Stimulated activated CD4-positive, alpha-beta T cell treated with anti-CD3 and anti-CD28 coated beads, Interleukin-15, amount 100 ng/mL, for 1 hour (primary cell): ENCODE measurements at regions not wholly inside any gene's neighbourhood (a gene's known extent, or its start where the extent isn't known, plus 50 kb on each side); places are given as distances from the start of the nearest gene placed in this dataset.
A peak's percentile ranks its signal among the peaks of the same experiment; 100 is the strongest.

Source experiments
- DNase-seq, 2 donors: peaks; one replicate each; pipeline ENCODE4 v3.0.0-alpha.2; 2020; ENCODE audit warnings: low read depth in 1 of 2, low spot score in 1 of 2

DNA sequence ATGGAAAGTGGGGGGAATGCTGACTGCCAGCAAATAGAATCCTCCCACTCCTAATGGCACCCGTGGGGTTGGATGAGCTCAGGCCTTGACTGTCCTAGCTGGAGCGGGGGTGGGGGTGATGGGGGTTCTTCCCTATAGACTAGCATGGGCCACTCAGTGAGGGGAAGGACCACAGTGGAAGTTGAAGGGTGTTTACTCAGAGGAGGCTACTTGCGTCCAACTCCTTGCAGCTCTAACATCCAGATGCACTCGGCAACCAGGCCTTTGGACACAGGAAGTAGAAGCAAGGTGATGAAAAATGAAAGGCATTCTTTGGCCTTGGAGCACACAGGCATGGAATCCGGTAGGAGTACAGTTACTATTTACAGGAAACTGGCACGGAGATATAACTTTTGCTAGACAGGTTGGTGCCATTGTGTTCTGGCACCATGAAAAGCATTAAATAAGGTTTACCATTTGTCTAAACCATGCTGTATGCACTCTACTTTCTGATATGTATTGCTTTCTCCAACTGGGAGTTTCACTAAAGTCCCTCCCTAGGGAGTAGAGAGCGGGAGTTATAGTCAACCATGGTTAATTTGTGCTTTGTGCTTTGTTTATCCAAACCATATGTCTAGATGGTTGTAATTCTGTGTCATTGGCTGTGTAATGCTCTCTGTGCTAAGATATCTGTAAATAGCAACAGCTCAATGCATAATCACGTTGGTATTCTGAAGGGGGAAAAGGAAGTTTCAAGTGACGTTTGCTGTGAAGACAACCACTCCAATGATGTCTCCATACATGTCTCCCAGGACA lies 125.3 kb downstream of the TSHZ3 start:
- no peak for DNase-seq

DNA sequence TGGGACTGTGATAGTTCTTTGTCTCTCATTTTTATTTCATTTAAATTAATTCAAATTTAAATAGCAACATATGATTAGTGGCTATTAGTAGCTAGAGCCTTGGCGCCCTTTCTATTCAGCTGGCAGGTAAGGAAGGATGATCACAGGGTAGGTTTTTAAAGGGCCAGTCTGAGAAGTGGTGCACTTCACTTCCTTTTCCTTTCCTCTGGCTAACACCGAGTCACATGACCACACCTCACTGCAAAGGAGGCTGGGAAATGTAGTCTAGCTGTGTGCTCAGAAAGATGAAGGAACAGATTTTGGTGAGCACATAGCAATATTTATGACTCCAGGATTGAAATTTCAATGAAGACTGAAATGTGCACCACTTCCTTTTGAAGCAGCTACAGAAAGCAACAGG lies 128.7 kb downstream of the TSHZ3 start:
- no peak for DNase-seq

DNA sequence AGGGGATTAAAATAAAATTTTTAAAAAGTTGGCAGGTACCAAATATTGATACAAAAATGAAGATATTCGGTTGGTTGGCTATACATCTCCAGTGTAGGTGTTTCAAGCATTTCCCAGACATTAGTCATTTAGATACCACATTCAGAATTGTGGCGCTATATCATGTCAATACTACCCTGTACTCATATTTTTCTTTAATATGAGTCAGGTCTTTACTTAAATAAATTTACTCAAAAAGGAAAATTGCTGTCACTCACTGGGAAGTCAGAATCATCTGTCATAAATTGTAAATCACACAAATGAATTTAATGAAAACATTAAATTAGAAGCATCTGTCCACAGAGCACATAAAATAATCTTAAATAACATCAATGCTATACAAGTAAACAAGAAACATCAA lies 134.2 kb downstream of the TSHZ3 start:
- no peak for DNase-seq

DNA sequence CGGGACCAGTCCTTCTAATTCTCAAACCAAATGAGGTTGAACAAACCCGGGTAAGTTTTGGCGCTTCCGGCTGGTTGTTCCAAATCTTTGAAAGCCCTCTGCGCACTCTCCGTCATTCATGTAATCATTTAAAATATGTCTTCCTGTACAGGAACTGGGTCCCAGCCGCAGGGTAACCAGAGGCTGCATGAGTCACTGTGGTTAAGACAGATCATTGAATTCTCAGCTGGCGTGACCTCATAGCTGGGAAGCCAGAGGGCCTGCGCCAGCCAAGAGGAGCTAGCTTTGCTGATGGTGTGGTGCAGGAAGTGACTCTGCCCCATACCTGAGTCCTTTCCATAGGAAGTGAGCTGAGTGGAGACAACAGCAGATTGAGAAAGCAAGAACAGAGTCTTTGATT lies 135.2 kb downstream of the TSHZ3 start:
- DNase-seq = peak; percentile 58 to 69

DNA sequence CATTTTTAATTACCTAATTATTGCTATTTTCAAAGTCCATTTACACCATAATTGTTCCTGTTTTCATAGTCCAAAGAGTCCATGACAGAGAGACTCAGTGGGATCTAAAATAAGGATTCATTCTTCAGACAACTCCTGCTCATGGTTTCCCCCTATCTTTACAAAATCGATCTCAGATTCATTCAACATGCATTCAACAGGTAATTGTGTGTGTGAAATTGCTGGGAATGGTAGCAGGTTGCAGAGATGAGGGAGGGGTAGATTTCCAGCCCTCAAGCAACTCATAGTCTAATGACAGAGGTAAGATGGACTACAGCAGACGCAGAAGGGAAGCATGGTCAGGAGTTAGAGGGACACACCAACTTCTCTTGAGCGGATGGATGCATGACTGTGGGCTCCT lies 138.1 kb downstream of the TSHZ3 start:
- DNase-seq = no peak

DNA sequence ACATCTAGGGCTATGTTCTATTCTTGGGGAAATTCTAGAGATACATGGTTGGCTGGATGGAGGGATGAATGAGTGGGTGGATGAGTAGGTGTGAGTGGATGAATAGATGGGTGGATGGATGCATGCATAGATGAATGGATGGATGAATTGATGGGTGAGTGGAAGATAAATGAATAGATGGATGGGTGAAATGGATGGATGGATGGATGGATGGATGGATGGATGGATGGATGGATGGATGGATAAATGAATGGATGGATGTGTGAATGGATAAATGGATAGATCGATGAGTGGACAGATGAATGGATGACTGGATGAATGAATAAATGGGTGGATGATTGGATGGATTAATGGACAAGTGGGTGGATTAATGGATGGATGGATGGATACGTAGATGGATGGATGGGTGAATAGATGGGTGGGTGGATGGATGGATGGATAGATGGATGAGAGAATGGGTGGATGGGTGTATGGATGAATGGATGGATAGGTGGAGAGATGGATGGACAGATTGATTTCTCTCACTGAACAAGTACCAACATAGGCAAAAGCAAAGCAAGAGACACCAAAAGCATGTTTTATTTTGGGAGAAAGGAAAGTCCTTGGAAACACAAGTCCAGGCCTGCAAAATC lies 143.2 kb downstream of the TSHZ3 start:
- DNase-seq = no peak

DNA sequence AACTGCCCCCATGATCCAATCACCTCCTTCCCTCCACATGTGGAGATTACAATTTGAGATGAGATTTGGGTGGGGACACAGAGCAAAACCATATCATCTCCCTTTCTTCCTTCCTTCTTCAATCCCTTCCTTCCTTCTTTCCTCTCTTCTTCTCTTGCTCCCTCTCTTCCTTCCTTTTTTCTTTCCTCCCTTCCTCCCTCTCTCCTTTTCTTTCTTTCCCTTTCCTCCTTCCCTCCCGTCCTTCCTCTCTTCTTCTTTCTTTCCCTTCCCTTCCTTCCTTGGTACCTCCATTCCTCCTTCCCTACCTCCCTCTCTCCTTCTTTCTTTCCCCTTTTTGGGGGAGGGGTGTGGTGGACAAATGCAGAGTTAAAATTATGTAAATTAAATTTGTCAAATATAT lies 145.1 kb downstream of the TSHZ3 start:
- no peak for DNase-seq

DNA sequence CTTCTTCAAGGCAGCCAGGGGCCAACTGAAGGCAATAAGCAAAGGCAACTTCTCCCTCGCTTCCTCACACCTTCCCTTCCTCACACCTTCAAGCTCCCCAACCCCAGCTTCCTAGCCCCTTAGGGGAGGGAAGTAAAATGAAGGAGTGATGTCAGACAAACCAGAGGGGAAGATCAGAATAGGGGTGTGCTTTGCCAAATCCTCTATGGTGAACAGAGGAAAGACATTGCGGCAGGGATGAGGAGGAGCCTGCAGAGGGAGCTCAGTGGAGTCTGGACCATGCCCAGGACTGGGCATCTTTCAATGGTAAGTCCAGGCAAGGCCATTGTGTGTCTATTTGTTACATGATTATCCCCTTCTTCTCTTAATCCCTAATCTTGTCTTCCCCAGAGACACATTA lies 164.0 kb downstream of the TSHZ3 start:
- no peak for DNase-seq

DNA sequence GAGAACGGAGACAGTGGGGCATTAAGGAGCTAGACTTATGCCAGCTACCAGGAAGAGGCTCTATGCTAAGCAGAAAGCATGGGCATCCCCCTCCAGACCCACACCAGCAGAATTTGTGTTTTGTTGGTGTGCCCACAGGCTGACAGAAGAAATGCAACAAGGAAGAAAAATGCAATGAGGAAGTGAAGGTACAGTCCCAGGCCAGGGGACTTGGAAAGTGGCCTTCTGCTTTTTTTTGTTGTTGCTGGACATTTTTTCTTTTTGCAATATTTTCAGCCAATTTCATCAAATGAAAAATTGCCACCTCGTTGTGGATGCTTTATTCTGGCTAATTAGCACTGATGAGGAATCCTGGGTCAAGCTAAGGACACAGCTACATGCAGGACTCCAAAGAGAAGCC lies 167.7 kb downstream of the TSHZ3 start:
- DNase-seq = no peak

DNA sequence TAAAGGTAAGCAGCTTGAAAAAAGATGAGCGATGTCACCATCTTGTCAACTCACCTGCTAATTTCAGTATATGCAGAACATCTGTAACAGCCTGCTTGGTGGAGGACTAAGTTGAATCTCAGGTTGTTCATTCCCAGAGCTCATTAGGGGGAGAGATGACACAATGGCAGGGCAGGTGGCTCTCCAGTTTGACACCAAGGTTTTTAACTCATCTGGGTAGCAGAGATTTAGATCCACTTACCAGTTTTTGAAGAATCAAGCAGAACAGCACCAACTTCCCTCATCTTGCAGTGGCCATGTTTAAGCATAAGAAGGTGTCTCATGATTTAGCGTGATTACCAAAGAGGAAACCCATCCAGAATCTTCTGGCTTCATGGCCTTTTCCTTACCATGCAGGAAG lies 168.3 kb downstream of the TSHZ3 start:
- no peak for DNase-seq

DNA sequence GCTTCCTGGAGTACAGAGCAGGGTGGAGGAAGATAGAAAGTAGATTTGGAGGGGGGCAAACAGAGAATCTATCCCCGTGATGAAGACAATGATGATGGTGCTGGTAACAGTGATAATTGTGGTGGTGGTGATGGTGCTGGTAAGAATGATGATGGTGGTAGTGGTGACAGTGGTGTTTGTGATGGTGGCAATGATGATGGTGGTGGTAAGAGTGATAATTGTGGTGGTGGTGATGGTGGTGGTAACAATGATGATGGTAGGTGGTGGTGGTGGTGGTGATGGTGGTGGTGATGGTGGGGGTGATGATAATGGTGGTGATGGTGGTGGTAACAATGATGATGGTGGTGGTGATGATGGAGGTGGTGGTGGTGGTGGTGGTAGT lies 169.8 kb downstream of the TSHZ3 start:
- DNase-seq = no peak

DNA sequence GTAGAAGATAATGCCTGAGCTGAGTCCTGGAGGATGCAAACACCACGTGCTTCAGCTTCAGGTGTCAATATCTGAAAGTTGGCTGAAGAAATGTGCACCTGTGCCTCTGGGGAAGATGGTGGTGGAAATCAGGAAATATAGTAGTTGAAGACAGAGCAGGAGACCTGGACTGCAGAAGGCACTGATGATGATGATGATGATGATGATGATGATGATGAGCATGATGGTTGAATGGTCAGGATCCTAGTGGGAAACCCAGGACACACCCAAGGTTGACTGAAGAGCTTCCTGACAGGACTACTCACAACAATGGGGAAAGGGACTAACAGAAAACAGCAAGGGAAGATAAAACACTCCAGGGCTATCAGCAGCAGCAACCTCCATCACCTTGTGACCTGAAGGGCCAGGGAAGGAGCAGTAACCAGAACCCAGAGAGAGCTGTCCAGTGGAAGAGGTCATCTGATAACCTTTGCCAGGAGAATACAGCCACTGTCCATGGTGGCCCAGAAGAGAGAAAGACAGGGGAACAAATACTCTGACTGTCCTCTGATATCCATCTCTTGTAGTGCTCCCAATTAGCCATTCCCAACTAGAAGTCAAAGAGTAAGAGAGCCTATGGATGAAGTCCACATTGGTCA lies 170.3 kb downstream of the TSHZ3 start:
- no peak for DNase-seq

DNA sequence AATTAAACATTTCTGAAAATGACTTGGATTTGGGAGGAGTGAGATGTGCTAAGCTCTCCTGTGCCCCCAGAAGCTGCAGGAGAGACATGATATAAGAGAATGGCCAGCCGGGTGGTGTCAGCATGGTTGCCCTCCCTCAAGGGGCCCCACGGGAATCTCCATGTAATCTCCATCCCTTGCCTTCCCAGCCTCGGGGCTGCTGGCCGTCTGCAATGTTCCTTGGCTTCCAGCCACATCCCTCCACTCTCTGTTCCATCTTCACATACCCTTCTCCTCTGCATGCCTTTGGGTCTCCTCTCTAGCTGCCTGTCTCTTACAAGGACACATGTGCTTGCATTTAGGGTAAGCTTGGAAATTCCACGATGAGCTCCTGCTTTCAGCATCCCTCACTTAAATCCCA lies 172.0 kb downstream of the TSHZ3 start:
- DNase-seq = no peak

DNA sequence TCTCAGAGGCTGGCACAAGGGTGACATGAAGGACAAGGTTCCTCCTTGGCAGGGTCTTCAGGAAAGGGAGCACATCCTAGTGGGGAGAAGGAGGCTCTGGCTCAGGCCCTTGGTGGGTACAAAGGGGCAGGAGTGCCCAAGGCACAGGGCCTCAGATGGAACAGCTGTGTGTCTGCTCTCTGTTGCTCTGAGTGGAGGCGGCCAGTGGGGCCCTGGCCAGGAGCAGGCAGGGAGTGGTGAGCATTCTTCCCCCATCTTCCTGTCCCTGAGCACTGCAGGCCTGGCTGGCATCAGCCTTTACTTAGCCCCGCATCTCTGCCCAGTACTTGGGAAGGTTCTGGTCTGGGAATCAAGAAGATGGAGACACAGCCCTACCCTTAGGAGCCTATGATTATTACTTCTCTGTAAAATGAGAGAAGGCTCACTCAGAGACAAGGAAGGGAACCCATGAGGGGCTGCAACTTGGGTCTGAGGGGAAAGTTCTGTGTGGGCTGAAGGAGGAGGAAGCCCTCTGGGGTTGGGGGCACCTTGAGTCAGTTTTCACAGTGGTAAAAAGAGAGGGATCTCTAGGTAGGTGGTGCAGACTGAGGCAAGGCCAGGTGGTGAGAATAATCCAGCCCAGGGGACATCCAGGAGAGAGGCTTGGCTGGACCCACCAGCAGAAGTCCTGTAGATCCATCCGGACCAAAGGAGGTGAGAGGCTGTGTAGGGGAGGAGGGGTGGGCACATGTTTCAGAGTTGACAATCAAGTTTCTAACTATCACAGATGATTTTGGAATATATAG lies 173.5 kb downstream of the TSHZ3 start:
- no peak for DNase-seq

DNA sequence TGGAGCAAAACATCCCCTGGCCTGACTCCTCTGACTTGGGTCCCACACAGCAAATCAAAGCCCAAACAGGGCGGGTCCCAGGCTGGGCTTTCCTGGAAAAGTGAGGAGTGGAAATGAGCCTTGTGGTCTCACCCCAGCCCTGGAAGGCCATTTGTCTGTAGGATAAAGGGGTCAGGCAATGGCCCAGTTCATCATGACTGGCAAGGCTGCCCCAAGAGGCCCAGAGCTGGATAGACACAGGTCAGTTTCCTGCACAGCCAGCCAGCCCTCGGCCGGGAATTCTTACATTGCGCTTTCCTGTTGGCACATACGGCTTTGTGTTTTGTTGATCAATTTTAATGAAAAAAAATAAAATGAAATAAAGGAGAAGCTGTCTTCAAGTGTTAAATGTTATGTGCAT lies 174.3 kb downstream of the TSHZ3 start:
- DNase-seq = no peak

DNA sequence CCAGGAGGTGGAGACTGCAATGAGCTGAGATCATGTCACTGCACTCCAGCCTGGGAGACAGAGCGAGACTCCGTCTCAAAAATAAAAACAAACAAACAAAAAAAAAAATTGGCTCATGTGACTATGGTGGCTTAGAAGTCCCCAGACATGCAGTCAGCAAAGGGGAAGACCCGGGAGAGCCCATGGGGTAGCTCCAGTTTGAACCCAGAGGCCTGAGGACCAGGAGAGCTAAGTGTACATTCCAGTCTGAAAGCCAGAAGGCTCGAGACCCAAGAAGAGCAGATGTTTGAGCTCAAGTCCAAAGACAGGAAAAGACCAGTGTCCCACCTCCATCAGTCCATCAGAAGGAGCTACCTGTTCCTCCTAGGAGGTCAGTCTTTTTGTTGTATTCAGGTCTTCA lies 175.2 kb downstream of the TSHZ3 start:
- no peak for DNase-seq

DNA sequence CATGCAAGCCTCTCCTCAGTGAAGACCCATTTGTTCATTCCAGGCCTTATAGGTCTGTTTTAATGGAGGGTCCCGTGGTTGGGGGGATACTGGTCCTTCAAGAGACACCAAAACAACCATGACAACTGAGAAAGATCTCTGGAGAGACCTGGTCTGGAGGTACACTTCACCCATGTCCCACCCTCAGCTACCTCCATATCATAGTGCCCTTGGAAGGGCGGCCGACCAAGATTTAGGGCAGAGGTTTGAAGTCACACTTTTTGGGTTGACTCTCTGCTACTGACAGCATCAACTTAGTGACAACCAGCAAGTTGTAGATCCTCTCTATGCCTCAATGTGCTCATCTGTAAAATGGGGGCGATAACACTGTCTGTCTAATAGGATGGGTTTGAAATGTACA lies 177.3 kb downstream of the TSHZ3 start:
- DNase-seq = no peak

DNA sequence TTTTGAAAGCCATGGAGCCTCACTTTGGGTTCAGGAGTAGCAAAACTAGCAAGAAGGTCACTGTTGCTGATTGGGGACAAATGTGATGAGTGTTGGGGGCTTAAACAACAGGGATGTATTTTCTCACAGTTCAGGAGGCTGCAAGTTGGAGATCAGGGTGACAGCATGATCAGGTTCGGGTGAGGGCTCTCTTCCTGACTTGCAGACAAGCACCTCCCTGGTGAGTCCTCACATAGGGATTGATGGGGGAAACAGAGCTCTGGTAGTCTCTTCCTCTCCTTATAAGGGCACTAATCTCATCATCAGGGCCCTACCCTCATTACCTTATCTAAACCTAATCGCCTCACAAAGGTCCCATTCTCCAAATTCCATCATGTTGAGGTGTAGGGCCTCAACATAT lies 179.2 kb downstream of the TSHZ3 start:
- DNase-seq = no peak

DNA sequence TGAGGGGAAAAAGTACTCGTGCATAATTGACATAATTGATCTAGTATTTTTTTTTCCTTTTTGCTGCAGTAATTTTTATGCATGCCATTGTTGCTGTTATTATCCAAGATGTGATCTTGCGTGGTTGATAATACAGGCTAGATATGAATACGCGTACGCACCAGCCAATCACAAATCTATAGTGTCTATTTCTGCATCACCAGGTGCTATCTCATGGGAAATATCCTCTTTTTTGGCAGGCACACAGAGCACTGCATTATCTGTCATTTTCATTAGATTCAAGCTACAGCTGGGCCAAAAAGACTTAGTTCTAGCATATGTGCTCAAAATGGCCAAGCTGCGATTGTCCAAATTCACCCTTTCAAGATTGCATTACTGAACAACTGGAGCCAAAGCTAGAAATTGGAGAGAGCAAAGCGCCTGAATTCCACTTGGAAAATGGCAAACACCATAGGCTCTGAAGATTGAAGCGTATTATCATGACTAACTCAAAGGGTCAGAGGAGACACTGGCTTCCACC lies 181.1 kb downstream of the TSHZ3 start:
- DNase-seq = no peak

DNA sequence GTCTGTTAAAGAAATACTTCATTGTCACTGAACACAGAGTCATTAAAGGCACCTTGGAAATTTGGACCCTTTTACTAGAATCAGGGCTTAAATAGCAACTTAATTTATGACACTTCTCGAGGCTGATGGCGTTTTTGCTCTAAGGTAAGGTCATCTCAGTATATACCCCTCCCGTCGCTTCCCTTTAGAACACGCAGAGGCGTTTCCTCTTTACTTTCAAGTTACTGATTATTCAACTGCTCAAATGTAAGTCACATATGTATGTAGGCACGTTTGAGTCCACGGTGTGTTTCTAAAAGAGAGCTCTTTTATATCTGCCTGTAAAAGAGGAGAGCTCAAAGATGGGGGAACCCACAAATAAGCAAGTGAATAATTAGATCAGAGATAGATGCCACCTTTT lies 181.5 kb downstream of the TSHZ3 start:
- no peak for DNase-seq

DNA sequence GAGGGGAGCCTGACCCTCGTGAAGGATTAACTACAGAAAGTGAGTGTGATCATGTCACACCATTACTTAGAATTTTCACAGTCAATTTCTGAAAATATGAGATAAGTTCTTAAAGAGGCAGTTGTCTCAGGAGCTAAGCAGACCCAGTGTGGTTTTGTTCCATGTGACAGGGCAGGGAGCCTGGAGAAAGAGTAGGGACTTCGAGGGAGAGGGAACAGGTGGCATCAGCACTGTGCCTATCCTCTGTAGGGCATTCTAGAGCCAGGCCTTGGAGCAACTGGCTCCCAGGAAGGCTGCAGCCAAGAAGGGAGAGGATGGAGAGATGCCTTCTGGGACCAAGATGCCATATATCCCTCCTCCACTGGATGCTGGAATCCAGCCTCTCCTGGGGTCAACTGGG lies 183.0 kb downstream of the TSHZ3 start:
- no peak for DNase-seq

DNA sequence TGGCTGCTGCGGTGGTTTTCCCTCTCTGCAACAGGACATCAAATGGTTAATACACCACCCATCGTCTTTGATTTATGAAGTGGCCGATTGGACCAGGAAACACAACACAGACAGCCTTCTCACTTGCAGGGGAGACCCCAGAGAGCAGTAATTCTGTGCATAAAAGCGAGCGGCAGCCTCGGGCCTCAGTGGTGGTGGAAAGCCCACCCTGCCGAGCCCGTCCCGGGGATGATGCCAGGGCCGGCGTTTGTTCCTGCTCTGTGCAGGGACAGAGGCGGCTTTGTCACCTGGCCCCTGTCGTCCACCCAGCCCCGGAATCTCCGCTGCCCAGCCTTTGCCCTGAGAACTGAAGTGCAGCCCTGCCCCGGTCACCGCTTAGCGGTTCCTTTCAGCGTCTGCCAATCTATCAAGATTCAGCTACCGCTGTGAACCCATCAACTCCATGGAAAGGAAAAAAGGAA lies 184.4 kb downstream of the TSHZ3 start:
- DNase-seq = no peak
